NCI-H1436 treated with DMSO at 0.1 percent for 48 hours (cell line): ENCODE measurements at regions not wholly inside any gene's neighbourhood (a gene's known extent, or its start where the extent isn't known, plus 50 kb on each side); places are given as distances from the start of the nearest gene placed in this dataset.
"Not testable (repeated sequence)": the region's sequence is repeated elsewhere in the genome, so short reads cannot be mapped to it uniquely, and the experiment has no call there.

Source experiments
- DNase-seq: peaks from one replicate; lab custom pipeline; 2025; lab: John Stamatoyannopoulos, UW

- DNase-seq, result not testable (repeated sequence)
These were observed 97.5 kb upstream of the TRIM2 start for GRCh38 chr4:153106736-153107135.

GRCh38 chr4:153107246-153107645, 97.0 kb upstream of the TRIM2 start:
- no peak for DNase-seq

- DNase-seq, result no peak
These were observed 94.9 kb upstream of the TRIM2 start for GRCh38 chr4:153109296-153109849.

GRCh38 chr4:153110739-153111138, 93.5 kb upstream of the TRIM2 start:
- DNase-seq, result no peak

GRCh38 chr4:153111426-153112040, 92.7 kb upstream of the TRIM2 start:
- DNase-seq, result no peak

GRCh38 chr4:153112041-153112441, 92.2 kb upstream of the TRIM2 start:
- no peak for DNase-seq

- DNase-seq, result no peak
These were observed 91.0 kb upstream of the TRIM2 start for GRCh38 chr4:153113061-153113837.

GRCh38 chr4:153113838-153114105, 90.5 kb upstream of the TRIM2 start:
- DNase-seq, result no peak

- DNase-seq, result no peak
These were observed 89.4 kb upstream of the TRIM2 start for GRCh38 chr4:153114771-153115321.

- no peak for DNase-seq
These were observed 88.6 kb upstream of the TRIM2 start for GRCh38 chr4:153115322-153116290.

- DNase-seq, result no peak
These were observed 88.0 kb upstream of the TRIM2 start for GRCh38 chr4:153116291-153116680.

GRCh38 chr4:153116801-153117200, 87.4 kb upstream of the TRIM2 start:
- DNase-seq, result no peak

GRCh38 chr4:153117554-153117953, 86.7 kb upstream of the TRIM2 start:
- DNase-seq, result no peak

- DNase-seq, result no peak
These were observed 84.6 kb upstream of the TRIM2 start for GRCh38 chr4:153119626-153120025.

GRCh38 chr4:153120235-153120634, 84.0 kb upstream of the TRIM2 start:
- no peak for DNase-seq

GRCh38 chr4:153122855-153123254, 81.4 kb upstream of the TRIM2 start:
- no peak for DNase-seq

GRCh38 chr4:153126137-153126536, 78.1 kb upstream of the TRIM2 start:
- no peak for DNase-seq

GRCh38 chr4:153127760-153128494, 76.3 kb upstream of the TRIM2 start:
- peak; percentile 20 for DNase-seq

- no peak for DNase-seq
These were observed 72.6 kb upstream of the TRIM2 start for GRCh38 chr4:153131596-153131995.

GRCh38 chr4:153137159-153137558, 67.1 kb upstream of the TRIM2 start:
- no peak for DNase-seq
